Stimulated activated CD4-positive, alpha-beta T cell treated with anti-CD3 and anti-CD28 coated beads, Interleukin-12 subunit alpha, Interleukin-12 subunit beta, amount 100 ng/mL, for 4 hours (primary cell): ENCODE measurements at regions not wholly inside any gene's neighbourhood (a gene's known extent, or its start where the extent isn't known, plus 50 kb on each side); places are given as distances from the start of the nearest gene placed in this dataset.

Experiments used
- DNase-seq: peaks from one replicate; pipeline ENCODE4 v3.0.0-alpha.2; 2020

DNA sequence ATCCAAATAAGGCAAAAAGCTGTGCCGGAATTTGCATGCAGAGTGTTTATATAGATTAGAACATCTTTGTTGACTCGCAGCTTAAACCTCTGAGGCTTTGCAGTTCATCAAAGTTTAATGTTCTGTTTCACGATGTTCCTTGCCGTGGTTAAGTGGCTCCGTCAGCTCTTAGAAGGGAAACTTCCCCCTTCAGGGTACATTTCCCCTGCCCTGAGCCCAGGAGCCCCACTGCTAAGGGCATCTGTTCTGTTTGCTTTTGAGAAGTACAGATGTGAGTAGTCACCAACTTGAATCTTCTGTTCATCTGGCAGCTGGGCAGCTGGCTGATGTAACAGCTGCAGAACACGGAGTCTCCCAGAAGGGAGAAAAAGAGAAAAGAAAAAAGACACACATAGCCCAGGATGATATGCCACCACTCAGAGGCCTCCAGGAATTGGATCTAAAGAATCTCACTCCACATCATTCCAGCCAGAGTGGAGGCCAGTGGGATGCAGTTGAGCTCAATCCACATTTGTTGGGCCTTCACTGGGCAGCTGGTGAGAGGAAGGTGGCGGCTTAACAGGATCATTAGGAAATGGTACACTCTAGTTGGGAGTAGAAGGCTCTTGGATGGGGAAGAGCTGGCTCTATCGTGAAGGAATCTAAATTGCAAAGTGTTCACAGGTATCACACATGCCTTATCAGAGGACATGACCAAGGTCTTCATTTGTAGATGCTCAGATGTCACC, 178.7 kb upstream of the RBPJ start:
- DNase-seq = no peak

DNA sequence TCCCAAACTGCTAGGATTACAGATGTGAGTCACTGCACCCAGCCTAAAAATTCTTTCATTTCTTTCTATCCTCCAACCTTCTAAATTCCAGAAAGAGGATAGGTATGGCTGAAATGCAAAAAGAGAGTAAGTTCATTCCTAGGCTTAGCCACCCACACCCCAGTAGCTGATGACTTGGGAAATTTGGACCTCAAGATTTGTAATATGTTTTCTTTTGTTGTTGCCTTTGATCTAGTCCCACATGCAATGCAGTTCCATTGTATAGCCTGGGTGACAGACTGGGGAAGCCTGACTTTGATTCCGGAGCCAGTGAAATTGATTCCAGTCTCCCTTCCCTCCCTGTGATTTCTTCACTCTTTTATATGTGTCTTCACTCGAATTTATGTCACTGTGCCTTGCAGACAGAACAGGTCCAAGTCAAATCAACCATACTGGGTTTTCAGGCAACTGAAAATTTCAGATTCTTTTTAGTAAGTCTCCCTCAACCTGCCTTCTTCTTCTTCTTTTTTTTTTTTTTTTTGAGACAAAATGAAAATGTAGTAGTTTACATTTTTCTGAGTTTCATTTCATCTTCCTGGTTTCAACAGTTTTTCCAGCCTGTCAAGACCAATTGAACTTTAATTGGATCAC, 176.2 kb upstream of the RBPJ start:
- no peak for DNase-seq

DNA sequence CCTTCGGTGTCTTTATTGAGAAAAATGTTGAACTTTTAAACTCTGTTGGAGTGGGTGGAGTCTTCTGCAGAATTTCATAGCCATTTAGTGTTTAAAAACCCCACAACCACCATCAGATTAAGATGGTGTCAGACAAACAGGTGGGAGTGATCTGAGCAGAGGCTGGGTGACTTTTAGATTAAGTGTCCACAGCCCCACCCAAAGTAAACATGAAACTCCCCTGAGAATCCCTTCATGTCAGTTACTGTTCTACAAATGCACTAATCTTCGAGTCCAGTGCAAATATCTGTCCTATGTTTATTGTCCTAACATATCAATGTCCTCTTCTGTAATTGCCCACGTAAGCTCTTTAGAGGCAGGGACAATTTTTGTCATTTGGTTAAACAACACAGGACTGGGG, 175.6 kb upstream of the RBPJ start:
- DNase-seq = no peak

DNA sequence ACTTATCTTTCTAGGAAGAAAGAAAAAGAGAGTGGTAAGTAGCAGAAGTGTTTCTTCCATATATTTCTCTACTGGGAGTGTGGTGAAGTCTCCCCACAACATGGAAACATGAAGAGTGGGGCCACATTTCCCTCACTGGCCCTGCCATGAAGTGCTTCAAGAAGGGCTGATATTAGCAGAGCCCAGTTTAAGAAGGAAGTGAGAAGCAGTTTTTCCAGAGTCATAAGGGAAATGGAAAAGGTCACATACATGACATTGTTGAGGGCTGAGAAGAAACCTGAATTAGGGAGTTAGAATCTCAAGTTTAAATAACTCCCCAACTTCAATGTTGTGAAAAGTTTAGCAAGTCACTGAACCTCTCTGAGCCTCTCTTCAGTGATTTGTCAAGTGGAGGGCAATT, 171.9 kb upstream of the RBPJ start:
- DNase-seq = no peak

DNA sequence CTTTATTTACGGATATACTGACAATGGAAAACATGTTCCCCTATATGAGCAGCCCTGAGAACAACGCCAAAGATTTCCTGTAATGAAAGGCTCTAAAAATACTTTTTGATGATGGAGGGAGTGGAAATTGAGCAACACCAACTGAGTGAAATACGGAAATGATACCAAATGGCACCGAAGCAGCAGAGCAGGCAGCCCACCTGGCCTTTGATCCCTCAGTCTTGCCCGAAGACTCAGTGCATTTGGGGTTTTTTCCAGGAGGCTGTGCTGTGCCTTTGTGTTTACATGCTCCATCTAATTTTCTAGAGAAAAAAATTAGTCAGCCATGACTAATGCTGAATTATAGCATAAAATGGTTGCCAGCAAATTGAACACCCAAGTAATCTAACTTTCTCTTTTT, 169.9 kb upstream of the RBPJ start:
- DNase-seq = peak; percentile 21

DNA sequence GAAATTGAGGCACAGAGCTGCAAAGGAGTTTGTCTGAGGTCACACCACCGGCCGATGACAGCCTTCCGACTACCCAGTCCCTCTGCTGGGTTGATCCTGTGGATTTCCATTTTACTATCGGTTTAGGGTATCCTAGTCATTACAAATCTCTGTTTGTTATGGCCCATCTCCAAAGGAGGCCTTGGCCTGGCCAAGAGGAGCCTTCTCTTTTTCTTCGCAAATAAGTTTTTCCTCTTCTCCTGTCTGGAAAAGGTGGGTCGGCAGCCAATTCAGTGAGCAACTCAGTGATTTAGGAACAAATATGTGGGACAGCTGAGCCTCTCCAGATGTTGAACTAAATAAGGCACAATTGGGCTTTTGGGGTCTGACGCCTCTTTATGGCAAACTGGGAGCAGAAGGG, 169.2 kb upstream of the RBPJ start:
- DNase-seq = no peak

DNA sequence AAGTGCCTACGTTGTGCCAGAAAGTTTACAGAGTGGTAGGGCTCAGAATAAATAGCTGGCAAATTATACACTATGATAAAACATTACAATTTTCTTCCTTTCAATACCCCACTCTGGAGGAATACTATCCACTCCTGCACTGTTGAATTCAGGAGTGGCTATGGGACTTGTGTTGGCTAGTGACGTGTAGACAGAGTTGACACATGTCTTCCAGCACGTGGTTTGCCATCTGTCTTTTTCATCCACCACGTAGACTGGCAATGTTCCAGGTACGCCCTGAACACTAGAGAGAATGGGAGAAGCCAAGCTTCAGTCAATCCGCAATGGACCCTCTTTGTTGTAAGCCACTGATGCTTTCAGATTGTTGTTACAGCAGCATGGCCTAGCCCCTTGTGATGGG, 168.8 kb upstream of the RBPJ start:
- no peak for DNase-seq

DNA sequence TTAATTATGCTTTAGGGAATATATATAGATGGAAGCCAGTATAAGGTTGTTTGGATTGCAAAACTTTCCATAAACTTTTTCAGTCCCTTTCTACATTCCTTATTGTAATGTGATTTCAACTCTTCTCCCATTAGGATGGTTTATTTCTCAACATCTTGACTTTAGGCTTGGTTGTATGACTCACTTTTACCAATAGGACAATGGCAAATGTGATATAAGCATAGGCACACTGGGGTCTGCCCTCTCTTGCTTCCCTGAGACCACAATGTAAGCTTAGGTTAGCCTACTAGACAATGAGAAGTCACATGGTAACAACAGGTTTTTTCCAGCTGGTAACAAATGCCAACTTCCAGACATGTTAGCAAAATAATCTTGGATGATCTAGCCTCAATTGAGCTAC, 163.3 kb upstream of the RBPJ start:
- DNase-seq = no peak

DNA sequence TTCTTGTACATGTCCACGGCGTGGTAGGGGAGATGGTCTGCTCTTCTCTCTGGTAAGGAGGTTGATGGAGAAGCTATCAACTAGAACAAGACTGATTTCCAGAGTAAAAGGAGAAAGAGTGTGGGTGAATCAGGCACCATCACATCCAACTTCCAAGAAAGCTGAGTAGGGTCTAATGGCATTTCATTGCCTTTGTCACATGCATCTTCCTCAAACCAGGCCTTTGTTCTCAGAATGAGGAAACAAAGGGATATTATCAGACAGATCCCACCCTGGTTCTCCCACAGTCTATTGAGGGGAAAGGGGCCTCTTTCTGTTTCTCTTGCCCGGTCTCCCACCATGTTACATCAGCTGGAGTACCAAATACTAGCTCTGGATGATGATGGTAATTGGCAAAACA, 160.2 kb upstream of the RBPJ start:
- no peak for DNase-seq

DNA sequence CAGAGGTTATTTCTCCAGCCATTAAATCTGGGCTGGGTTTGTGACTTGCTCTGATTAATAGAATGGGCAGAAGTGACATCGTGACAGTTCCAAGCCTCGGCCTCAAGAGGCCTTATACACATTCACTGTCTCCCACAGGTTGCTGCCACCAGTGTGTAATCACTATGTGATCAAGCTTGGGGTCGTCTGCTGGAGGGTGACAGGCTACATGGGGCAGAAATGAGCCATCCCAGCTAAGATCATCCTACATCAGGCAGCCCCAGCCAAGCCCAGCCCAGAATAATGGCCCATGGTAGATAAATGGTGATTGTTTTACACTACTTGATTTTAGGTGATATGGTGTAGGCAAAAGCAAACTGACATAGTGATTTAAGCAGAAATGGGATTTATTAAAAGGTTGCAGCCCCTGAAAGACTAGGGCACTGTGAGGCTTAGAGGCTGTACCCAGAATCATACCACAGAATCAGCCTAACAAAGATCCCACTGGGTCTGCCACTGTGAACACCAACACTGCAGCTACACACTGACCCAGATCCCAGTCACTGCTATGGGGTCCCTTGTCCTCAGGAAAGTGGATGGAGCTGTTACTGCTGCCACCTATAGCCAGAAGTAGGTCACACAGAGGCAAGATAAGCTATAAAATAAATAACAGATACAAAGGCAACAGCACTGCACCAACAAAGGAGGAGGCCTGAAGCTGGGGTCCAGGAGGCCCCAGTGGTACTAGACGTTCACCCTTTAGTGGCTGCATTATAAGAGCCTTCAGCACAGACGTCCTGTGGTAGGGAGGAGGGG, 159.6 kb upstream of the RBPJ start:
- no peak for DNase-seq

DNA sequence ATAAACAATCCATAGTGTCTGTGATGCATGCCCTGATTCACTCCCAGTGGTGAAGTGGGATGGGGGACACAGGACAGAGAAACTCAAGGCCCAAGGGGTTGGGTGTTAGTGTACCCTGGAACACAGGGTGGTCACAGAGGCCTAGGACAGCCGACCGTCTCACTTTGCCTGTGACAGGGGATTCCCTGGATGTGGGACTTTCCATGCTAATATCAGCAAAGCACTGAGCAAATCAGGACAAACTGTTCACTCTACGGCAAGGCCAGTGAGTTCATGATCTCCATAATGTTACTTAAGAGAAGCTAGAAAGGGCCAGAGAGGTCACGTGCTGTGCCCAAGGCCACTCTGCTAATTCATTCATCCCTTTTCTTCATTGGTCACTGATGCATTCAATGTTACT, 158.7 kb upstream of the RBPJ start:
- no peak for DNase-seq

DNA sequence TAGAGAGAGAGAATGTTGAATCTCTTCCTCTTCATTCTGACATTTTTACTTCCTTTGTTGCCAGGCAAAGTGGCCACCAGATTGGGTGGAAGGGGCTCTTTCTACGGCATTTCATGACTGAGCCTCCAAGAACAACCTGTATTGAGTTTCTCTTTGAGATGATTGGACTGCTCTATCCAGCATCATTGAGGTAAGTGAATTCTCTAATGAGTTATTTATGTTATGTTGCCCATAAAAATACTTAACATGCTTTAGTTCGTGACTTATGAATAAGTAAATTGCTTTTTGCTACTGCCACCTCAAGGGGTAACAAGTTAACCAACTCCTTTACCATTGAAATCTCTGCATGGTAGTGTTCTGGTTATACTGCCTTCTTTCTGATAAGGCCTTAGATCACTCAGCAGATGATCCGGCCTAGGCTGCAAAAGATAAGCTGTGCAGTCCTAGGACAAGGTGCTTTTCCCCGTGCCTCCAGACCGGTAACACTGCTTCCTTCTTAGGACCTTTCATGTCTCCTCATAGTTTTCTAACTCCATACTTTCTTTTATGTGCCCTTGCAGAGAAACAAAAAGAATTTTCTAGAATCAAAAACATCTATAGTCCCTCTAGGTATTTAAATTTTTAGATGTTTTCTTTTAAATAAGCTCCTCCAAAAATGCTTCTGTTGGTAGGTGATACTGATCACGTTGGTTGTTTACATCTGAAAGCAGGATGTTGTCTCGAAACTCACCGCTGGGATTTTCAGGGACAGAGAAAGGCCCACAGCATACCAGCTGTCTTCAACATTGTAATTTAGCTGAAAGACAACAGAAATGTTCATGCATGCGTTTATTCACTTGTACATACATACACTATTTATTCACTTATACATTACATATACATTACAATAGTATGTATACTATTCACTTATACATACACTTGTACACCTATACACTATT, 157.1 kb upstream of the RBPJ start:
- no peak for DNase-seq

DNA sequence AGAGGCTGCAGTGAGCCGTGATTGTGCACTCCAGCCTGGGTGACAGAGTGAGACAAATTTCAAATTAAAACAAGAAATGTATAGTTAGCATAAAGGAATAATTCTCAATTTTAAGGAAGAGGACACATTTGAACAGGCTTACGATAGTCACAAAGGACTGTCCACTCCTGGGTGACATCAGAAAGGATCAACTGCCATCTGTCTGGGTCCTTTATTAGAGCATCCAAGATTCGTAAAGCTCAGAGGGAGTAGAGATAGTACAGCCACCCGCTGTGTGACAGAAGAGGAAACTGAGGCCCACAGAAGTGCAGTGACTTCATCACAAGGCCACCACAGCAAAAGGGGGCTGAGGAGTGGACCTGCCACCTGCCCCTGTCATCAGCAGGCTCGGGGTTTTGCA, 149.3 kb upstream of the RBPJ start:
- DNase-seq = no peak

DNA sequence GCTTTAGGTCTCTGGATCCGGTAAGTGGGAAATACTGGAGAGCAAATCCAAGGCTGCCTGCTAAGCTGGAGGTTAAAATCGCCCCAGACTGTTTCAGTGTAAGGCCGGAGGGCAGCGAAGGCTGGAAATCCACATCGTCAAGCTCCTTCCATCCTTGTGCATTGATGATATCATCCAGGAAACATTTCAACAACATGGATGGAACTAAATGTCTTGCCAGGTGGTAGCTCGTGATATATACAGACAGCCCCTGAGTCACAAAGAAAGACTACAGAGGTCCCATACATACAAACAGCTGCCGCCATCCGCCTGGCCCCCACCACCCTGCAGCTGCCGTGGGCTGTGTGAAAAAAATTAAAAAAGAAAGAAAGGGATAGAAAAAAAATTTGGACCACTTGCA, 148.9 kb upstream of the RBPJ start:
- DNase-seq = no peak

DNA sequence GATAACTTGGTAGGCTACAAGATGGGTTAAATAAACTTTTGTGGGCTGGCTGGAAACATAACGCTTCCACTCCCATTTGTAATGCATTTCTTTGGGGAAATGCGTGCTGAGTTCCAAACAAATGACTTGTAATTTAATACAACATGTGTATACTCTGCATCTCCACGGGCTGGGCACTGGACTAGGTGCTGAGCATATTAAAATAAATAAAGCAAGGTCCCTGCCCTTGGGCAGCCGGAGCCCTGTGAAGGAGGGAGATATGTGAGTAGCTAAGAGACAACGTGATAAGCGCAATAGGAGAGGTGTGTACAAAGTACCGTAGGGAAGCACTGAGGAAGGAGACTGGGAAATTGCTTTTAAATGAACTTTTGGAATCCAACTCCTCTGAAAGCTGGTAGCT, 147.2 kb upstream of the RBPJ start:
- no peak for DNase-seq

DNA sequence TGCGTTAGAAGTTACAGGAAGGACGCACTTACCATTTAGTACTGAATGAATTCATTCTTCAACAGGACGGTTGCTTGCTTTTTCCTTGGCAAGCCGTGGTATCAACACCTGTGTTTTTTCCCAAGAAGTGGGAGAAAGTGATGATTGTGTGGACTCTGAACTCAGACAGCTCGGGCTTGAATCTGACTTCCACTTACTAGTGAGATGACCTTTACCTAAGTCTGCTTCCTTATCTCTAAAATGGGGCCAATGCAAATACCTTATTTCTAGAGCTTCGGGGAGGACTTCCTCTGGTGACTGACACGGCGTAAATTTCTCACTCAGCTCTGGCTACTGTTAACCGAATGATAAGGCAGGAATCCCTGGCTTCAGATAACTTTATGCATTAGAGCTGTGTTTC, 146.8 kb upstream of the RBPJ start:
- DNase-seq = no peak

DNA sequence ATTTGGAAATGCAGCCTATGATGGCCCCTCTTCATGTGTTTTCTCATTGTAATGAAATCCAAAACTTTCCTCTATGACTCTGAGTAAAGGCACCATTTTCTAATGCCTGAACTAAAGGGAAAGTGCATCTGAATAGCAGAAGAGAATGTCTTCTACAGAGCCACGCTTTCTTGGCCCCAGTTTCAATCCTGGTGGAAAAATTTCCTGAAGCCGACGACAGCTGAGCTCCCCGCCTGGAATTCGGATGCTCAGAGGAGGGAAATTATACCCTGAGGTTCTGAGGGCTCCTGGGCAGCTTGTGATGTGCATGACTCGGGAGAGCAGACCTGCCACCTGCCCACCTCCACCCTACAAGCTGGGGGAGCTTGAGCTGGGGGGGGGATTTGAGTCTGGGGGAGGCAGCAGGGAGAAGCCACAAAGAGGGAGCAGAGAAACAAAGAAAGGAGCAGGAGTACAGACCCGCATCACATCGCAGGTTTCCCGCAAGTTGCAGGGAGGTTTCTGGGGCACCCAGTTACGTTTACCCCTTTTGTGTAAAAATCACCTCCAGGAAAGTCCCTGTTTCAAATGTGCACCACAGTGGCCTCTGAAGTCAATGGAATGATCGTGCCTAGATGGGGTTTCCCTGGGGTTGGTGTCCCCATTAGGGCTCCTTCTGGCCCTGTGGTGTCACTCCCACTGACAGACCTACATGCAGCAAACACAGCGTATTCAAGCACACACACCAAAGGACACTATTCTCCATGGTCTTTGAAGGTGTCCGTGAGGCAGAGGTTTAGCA, 145.6 kb upstream of the RBPJ start:
- peak; percentile 6 for DNase-seq

DNA sequence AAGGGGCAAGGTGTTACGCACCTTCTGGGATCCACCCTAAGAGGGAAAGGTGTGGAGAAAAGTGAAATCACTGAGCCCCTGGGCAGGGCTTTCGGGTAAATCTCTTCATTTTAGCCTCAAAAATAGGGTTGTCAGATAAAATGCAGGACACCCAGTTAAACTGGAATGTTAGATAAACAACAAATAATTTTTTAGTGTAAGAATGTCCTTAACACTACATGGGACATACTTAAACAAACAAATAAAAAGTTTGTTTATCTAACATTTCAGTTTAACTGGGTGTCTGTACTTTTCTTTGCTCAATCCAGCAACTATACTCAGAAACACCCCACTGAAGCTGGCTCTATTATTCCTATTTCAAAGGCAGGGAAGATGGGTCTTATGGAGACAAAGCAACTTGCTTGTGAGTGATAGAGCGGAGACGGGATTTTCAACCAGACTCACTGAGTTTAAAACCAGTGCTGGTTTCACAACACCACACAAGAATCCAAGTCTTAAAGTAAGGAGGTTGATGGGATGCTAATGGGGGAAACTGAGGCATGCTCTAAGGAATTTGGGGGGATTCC, 144.8 kb upstream of the RBPJ start:
- DNase-seq = no peak

DNA sequence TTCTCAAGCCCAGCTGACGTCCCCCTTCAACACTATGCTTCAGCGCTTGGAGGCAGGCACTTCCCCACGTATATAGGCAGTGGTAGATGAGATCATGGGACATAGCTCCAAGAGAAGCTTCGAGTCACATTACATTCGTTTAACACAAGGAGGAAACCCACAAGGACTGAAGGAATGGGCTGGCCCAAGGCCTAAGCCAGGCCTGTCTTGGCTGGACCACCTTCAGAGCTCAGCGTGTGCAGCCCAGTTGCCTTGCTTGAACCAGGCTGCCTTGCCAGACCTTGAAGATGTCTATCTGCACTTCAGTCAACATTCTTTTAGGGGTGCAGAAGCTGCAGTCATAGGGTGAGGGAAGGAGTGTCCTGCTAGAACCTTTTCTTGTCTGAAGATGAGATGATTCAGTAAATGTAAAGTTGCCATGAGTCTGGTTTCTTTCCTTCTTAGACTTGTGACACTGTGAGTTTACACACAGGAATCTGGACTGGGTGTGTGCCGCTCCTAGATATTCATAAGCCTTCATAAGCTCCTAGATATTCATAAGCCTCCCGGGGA, 144.1 kb upstream of the RBPJ start:
- no peak for DNase-seq

DNA sequence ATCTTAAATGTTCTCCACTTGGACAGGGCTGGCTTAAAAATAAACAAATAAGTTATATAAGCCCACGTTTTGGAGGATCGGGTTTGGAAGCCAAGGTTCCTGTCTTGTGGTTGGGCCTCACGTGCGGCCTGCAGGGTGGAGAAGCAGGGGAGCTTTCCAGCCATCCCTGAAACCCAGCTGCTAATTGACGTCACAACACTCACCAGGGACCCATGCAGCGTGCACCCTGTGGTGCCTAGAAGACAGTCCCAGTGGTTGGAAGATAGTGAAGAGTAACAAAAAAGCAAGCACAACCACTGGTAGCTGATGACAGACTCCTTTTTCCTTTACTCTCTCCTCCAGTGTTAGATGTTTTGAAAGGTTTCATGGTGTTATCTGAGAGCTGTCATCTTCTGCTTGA, 142.0 kb upstream of the RBPJ start:
- DNase-seq = no peak

DNA sequence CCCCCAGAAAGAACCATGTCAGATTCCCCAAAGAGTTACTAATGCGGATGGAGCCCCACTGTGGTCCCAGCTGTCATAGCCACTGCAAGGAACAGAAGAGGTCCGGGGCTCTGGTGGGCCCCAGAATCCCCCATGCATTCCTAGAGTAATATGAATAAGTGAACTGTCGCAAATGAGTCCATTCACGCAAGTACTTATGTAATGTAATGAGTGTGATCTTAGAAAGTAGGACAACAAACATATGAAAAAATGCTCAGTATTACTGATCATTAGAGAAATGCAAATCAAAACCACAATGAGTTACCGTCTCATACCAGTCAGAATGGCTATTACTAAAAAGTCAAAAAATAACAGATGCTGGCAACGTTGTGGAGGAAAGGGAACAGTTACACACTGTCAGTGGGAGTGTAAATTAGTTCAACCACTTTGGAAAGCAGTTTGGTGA, 141.5 kb upstream of the RBPJ start:
- no peak for DNase-seq

DNA sequence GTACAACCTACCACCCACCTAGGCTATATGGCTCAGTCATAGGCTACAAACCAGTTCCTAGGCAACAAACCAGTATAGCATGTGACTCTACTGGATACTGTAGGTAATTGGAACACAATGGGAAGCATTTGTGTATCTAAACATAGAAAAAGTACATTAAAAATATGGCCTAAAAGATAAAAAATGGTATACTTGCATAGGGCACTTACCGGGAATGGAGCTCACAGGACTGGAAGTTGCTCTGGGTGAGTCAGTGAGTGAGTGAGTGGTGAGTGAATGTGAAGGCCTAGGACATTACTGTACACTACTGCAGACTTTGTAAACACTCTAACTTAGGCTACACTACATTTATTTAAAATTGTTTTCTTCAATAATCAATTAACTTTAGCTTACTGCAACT, 139.2 kb upstream of the RBPJ start:
- no peak for DNase-seq
